Stimulated activated CD4-positive, alpha-beta T cell treated with anti-CD3 and anti-CD28 coated beads, Interleukin-1b, Interleukin-23, amount 100 ng/mL, for 4 hours (primary cell): ENCODE measurements at regions not wholly inside any gene's neighbourhood (a gene's known extent, or its start where the extent isn't known, plus 50 kb on each side); places are given as distances from the start of the nearest gene placed in this dataset.
"Not testable (repeated sequence)": the region's sequence is repeated elsewhere in the genome, so short reads cannot be mapped to it uniquely, and the experiment has no call there.

Source experiments
- DNase-seq, 2 donors: peaks; one replicate each; pipeline ENCODE4 v3.0.0-alpha.2; 2020; ENCODE audit warnings: low read depth in 2 of 2

- no peak for DNase-seq
These were observed 81.1 kb downstream of the XRCC2 start for GRCh38 chr7:152594801-152595200.

GRCh38 chr7:152591976-152592375, 84.0 kb downstream of the XRCC2 start:
- no peak for DNase-seq

GRCh38 chr7:152590481-152590880, 85.5 kb downstream of the XRCC2 start:
- no peak for DNase-seq

GRCh38 chr7:152589821-152590220, 86.1 kb downstream of the XRCC2 start:
- not testable (repeated sequence) for DNase-seq

GRCh38 chr7:152588350-152588749, 87.6 kb downstream of the XRCC2 start:
- DNase-seq = no peak

DNA sequence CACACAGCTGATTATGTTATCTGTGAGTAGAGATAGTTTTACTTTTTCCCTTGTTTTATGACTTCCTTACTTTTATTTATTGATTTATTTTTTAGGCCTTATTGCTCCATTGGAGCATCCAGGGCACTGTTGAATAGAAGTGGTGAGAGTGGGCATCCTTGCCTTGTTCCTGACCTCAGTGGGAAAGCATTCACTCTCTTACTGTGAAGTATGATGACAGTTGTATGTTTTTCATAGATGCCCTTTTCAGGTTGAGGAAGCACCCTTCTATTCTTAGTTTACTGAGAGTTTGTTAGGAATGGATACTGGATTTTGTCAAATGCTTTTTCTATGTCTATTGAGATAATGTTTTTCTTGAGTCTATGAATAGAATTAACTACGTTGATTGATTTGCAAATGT, 88.6 kb downstream of the XRCC2 start:
- DNase-seq = no peak

DNA sequence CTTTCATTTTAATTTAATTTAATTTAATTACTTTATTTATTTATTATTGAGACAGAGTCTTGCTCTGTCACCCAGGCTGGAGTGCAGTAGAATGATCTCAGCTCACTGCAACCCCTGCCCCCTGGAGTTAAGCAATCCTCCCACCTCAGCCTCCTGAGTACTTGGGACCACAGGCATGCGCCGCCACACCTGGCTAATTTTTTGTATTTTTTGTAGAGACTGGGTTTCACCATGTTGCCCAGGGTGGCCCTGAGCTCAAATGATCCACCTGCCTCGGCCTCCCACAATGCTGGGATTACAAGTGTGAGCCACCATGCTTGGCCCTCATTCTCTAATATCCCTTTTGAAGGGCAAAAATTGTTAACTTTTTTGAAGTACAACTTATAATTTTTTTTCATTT, 92.9 kb downstream of the XRCC2 start:
- DNase-seq = no peak

DNA sequence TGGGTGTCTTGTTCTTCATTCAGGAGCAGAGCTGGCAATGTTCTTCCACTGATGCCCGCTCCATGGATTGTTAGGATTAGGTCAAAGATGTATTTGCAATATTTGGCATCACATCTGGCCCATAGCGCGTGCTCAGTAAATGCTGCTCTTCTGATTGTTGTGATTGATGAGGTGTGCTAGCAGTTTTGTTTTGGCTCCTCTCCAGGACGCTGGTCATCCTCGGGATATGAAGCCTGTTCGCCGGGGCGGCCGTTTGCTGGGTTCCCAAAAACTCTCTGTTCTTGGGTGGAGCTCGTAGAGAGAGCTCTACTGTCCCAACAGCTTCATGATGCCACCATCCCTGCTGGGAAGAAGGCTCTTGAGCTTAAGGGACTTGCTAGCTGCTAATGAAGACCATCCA, 96.9 kb downstream of the XRCC2 start:
- no peak for DNase-seq

- DNase-seq = no peak
These were observed 98.6 kb downstream of the XRCC2 start for GRCh38 chr7:152577339-152577738.

DNA sequence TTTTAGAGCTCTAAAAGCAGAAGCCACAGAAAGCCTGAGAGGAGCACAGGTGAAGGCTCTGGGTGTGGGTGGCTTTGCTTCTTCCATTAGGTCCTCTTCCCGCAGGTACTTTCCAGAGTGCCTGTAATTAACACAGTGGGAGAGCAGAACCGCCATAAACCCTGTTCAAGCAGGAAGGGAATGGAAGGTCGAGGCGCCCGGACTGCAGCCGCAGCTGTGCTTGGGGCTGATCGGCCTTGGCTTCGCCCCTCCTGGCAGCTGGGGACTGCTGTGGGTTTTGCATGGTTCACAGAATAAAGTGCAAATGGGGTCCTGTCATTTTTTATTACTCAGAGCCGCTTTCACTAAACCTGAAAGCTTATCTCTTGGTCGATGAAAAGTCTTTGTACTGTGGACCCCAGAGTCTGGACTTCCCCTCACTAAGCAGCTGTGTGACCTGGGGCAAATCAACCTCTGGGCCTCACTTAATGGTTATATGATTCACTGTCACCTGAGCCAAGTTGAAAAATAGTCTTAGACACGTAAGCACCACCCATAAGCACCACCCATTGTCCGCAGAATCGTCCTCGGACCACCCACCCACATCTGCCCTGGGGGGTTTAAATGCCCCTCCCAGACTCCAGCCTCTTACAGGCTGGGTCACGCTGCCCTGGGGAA, 100.9 kb downstream of the XRCC2 start:
- DNase-seq = no peak

DNA sequence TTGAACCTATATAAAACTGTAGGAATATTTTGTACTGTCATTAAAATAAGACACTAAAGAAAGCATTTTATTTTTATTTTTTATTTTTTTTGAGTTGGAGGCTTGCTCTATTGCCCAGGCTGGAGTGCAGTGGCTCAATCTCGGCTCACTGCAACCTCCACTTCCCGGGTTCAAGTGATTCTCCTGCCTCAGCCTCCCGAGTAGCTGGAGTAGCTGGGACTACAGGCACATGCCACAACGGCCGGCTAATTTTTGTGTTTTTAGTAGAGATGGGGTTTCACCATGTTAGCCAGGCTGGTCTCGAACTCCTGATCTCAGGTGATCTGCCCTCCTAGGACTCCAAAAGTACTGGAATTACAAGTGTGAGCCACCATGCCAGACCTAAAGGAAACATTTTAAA, 102.8 kb downstream of the XRCC2 start:
- DNase-seq = not testable (repeated sequence)

GRCh38 chr7:152572101-152572500, 103.8 kb downstream of the XRCC2 start:
- no peak for DNase-seq

DNA sequence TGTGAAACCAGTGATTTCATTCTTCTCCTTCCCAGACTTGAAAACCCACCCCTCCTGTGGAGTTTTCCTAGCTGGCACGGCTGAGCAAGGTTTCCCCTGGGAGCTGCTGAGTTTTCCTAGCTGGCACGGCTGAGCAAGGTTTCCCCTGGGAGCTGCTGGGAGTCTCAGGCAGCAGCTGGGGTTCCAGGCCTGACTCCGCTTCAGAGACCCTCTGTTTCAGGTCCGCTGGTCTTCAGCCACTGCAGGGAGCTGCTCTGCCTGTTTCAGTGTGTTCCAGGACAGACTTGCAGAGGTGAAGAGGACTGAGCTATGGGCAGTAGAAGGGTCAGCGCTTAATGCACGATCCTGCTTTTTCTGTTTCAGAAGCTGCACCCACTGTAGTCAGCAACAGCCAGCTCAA, 104.9 kb downstream of the XRCC2 start:
- DNase-seq = no peak

DNA sequence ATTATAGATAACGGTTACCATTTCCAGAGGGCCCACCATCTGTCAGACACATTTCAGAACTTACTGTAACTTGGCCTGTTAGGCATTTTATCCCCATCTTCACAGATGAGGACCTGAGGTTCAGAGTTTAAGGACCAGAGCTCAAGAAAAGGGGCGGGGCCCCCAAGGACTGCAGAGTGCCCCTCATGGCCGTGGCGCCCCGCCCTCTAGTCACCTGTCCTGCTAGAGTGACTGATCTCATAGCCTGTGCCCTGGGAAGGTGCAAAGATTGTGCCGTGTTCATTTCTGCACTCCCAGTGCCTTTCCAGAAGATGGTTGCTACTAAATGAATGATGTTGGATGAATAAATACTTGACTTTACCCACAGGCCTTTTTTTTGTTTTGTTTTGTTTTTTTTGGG, 107.0 kb downstream of the XRCC2 start:
- DNase-seq = no peak

DNA sequence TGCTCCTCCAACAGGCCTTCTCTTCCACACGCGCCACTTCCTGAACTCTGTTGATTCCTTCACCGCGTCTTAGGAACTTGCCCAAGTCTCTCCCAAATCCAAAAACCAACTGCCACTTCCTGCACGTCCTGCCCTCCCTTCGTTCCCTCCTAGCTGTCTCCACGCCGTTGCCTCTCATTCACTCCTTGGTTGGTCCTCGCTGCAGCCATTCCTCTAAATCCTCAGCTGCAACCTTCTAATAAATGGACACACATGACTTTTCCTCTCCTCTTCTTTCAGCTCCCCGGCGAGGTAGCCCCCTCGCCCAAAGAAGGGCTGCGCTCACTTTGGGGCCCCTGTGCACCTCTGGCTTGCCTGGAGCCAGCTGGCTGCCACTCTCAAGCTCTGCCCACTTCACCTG, 110.2 kb downstream of the XRCC2 start:
- no peak for DNase-seq

- no peak for DNase-seq
These were observed 111.2 kb downstream of the XRCC2 start for GRCh38 chr7:152564656-152565250.

- no peak for DNase-seq
These were observed 119.8 kb downstream of the XRCC2 start for GRCh38 chr7:152556013-152556755.

DNA sequence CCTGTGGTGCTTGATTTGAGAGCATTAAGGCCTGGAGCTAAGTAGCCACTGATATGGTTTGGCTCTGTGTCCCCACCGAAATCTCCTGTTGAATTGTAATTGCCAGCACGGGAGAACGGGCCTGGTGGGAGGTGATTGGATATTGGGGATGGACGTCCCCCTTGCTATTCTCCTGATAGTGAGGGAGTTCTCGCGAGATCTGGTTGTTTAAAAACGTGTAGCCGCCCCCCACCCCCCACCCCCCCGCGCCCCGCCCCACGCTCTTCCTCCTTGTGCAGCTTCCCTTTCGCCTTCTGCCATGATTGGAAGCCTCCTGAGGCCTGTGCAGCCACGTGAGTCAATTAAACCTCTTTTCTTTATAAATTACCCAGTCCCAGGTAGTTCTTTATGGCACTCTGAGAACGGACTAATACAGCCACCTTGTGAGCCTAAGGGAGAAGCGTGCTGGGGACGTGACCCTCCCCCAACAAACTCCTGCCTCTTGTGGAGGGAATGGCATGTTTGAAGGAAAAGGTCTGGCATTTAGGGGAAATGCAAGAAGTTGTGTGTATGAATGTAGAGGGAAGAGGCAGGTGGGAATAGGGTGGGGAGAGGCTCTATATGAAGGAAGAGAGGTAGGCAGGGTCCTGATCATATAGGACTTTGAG, 118.0 kb upstream of the KMT2C start:
- DNase-seq = no peak

- no peak for DNase-seq
These were observed 115.7 kb upstream of the KMT2C start for GRCh38 chr7:152551304-152552036.

DNA sequence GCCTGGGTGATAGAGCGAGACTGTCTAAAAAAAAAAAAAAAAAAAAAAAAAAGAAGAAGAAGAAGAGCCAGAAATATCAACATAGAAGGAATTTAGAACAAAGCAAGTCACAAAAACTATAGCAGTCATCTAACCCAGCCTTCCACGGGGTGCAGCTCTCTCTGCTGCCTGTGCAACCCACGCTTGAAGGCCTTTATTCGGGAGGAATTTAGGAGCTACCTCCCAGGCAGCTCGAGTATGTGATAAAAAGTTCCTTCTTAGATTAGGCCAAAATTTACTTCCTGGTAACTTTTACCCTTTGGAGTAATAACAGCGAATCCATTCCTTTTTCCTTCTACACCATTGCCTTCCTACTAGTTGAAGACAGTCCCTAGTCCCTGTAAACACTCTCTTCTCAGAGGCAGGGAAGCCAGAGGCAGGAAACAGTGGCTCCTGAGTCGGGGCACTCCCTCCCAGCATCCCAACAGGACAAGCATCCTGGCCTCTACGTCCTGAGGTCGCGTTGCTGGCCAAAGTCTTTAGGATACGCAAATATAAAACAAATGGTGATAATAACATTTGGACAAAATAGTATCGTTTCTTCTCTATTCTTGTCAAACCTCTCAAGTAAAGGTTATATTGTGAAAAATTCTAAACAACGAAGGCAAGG, 109.3 kb upstream of the KMT2C start:
- DNase-seq = no peak

- no peak for DNase-seq
These were observed 108.7 kb upstream of the KMT2C start for GRCh38 chr7:152544481-152544927.
